Esophagus (tissue), 2 donors: ENCODE measurements at regions not wholly inside any gene's neighbourhood (a gene's known extent, or its start where the extent isn't known, plus 50 kb on each side); places are given as distances from the start of the nearest gene placed in this dataset.
"Not testable (repeated sequence)": the region's sequence is repeated elsewhere in the genome, so short reads cannot be mapped to it uniquely, and the experiment has no call there.

ENCODE experiments used
- H3K27ac ChIP-seq, 2 donors: one replicate each; pipeline ENCODE4 v1.5.1; 2013; ENCODE audit warnings: low read depth in 2 of 2, mild to moderate bottlenecking in 2 of 2, inconsistent platforms in 1 of 2, low read length in 1 of 2, moderate library complexity in 1 of 2
- H3K27me3 ChIP-seq, 2 donors: one replicate each; pipeline ENCODE4 v1.6.1; 2013; ENCODE audit warnings: low read length in 2 of 2, control low read depth in 1 of 2, mild to moderate bottlenecking in 1 of 2; ENCODE audit not compliant: insufficient read depth in 2 of 2, control insufficient read depth in 1 of 2
- H3K36me3 ChIP-seq, 2 donors: one replicate each; pipeline ENCODE4 v1.6.1; 2013; ENCODE audit warnings: low read length in 1 of 2; ENCODE audit not compliant: control insufficient read depth in 2 of 2, insufficient read depth in 2 of 2
- H3K4me1 ChIP-seq, 2 donors: one replicate each; pipeline ENCODE4 v1.6.1; 2013; ENCODE audit warnings: low read length in 1 of 2; ENCODE audit not compliant: control insufficient read depth in 2 of 2, insufficient read depth in 2 of 2
- H3K4me3 ChIP-seq, 2 donors: one replicate each; pipeline ENCODE4 v1.5.1; 2013; ENCODE audit warnings: low read length in 2 of 2, mild to moderate bottlenecking in 2 of 2, low read depth in 1 of 2, moderate library complexity in 1 of 2
- H3K9me3 ChIP-seq, 2 donors: one replicate each; pipeline ENCODE4 v1.6.1; 2013; ENCODE audit warnings: mild to moderate bottlenecking in 2 of 2, low read depth in 1 of 2, low read length in 1 of 2, moderate library complexity in 1 of 2; ENCODE audit not compliant: control insufficient read depth in 2 of 2, insufficient read depth in 1 of 2
- WGBS, 2 donors: extraction: QIAGEN DNeasy Blood & Tissue Kit; methylation state at CpG; one replicate each; pipeline ENCODE4 v1.1.7; 2013; 5-methylcytosine and 5-hydroxymethylcytosine counted together
- donor health status: healthy with polysubstance abuse.
- donor health status: Bipolar disorder and iron deficiency.

DNA sequence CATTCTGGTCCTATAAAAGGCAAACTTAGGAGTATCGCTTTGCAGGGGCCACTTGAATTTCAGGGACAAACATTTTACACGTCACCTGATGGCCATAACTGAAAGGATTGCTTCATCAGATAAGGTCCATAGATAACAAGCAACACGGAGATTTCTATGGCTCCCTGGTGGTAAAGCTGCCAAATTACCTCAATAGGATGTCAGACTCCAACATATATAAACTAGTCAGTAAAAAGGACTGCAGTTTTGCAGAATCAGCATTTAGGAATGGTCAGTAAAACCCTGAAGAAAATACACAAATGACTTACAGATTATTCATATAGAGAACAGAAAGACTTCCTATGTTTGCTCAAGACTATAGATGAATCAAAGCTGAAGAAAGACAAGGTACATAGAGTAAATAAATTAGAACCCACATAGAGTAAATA, 66.1 kb upstream of the GRIP1 start:
- Histone ChIP-seq H3K27me3 (no peaks in the 10 kb centered on the region), H3K4me3 (no peak overlapping the region), H3K9me3 (no peaks in the 10 kb centered on the region), H3K27ac (no peak overlapping the region), H3K36me3 (no peaks in the 10 kb centered on the region), H3K4me1 (no peaks in the 10 kb centered on the region)
- WGBS, 2 donors, result 61 to 62% methylated on average over 3 of the region's 3 CpGs

DNA sequence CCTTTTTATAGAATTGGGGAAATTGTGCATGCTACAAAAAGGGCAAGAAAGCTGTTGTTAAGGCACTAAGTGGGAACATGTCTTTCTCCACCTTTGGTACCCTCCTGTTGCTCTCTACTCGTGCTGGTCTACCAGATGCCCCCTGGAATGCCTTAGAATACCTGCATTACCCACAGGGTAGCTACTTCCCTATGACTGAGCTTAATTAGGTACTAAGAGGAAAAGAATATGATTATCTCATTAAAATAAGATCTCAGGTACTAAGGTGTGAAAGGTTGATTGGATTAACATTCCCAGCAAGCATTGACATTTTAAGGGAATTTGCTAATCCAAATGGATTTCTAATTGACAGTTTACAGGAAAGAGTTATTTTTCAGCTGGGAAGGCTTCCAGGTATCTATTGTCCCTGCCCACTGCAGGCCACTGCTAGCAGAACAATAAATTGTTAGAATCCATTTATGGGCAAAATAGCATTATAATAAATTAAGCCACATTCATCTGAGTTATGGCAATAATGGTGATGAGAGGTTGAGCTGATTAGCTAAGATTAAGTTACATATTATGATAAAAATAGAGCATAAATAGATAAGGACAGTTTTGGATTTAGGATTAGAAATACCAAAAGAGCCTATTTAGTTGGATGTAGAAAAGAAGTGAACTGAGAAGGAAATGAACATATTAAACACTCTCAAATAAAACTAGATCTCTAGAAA, 67.8 kb upstream of the GRIP1 start:
- no peaks in the 10 kb centered on the region for H3K4me1 ChIP-seq
- no peaks in the 10 kb centered on the region for H3K9me3 ChIP-seq
- WGBS, 2 donors, result 48 to 70% methylated on average over 1 of the region's 1 CpG
- no peaks in the 10 kb centered on the region for H3K27me3 ChIP-seq
- no peak overlapping the region for H3K27ac ChIP-seq
- no peaks in the 10 kb centered on the region for H3K36me3 ChIP-seq
- H3K4me3 ChIP-seq, result no peak overlapping the region

GRCh38 chr12:66751432-66752113, 72.7 kb upstream of the GRIP1 start:
- no peak overlapping the region for H3K4me3 ChIP-seq
- H3K27me3 ChIP-seq, result no peaks in the 10 kb centered on the region
- H3K9me3 ChIP-seq, result no peaks in the 10 kb centered on the region
- H3K4me1 ChIP-seq, result no peaks in the 10 kb centered on the region
- 47 to 67% methylated on average over 1 of the region's 1 CpG for WGBS, 2 donors
- no peak overlapping the region for H3K27ac ChIP-seq
- no peaks in the 10 kb centered on the region for H3K36me3 ChIP-seq

DNA sequence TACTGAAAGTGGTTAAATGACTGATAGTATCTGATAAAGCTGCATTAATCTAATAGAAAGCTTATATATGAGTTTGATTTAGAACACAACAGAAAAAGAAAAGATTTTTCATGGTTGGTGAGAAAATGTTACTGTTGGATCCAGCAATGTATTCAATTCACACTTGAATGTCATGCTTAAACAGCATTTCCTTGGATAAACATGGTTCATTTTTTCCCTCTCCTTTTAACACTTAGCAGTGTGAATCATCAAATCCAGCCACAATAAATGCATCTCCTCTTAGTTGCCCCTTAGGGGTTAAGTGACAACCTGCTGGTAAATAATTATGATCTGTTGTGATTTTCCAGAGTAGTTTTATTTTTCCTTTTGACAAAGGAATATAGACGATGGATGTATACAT, 74.9 kb upstream of the GRIP1 start:
- H3K4me1 ChIP-seq, result no peaks in the 10 kb centered on the region
- no peak overlapping the region for H3K27ac ChIP-seq
- H3K9me3 ChIP-seq, result no peaks in the 10 kb centered on the region
- H3K27me3 ChIP-seq, result no peaks in the 10 kb centered on the region
- WGBS, 2 donors, result 52 to 58% methylated on average over 1 of the region's 1 CpG
- H3K4me3 ChIP-seq, result no peak overlapping the region
- H3K36me3 ChIP-seq, result no peaks in the 10 kb centered on the region

DNA sequence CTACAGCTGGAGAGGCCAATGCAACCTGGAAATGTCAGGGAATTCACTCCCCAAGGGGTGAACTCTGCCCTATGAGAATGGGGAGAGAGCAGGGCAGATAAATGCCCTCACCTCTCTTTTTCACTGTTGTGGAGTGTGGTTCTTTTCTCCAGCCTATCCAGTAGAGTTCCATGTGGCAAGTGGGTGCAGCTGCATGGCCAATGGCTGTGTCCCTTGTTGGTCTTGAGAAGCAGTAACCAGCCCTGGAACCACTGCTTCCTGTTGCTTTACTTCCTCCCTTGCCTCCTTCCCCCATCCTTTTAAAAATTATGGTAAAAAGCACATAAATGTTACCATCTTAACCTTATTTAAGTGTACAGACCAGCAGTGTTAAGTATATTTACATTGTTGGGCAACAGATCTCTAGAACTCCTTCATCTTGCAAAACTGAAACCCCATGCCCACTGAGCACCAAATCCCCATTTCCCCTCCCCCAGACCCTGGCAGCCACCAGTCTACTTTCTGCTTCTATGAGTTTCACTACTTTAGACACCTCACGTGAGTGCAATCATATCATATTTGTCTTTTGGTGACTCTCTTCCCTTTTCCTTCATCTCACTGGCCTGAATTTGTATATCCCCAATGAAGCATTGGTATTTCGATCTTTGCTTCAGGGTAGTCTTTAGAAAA, 77.0 kb upstream of the GRIP1 start:
- Histone ChIP-seq H3K36me3 (no peaks in the 10 kb centered on the region), H3K4me3 (no peak overlapping the region), H3K9me3 (no peaks in the 10 kb centered on the region), H3K27me3 (no peaks in the 10 kb centered on the region), H3K4me1 (no peaks in the 10 kb centered on the region), H3K27ac (no peak overlapping the region)
- WGBS, 2 donors, result 89 to 90% methylated on average over 2 of the region's 2 CpGs

DNA sequence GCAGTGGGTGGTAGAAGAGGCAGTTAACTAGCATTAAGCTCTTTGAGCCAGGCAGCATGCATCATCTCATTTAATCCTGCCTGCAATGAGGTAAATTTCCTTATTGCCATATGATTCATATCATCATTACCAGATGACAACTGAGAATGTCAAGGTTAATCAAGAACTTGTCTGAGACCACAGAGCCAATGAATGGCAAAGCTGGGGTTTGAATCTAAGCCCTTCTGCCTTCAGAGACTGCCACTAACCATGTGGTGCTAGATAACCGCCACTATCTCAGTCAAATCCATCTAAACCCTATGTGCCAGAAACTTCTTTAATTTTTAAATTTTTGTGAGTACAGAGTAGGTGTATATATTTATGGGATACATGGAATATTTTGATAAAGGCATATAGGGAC, 77.8 kb upstream of the GRIP1 start:
- H3K9me3 ChIP-seq, result no peaks in the 10 kb centered on the region
- WGBS, 2 donors, result 96 to 97% methylated on average over 1 of the region's 1 CpG
- no peak overlapping the region for H3K4me3 ChIP-seq
- H3K36me3 ChIP-seq, result no peaks in the 10 kb centered on the region
- H3K27ac ChIP-seq, result no peak overlapping the region
- H3K4me1 ChIP-seq, result no peaks in the 10 kb centered on the region
- no peaks in the 10 kb centered on the region for H3K27me3 ChIP-seq

DNA sequence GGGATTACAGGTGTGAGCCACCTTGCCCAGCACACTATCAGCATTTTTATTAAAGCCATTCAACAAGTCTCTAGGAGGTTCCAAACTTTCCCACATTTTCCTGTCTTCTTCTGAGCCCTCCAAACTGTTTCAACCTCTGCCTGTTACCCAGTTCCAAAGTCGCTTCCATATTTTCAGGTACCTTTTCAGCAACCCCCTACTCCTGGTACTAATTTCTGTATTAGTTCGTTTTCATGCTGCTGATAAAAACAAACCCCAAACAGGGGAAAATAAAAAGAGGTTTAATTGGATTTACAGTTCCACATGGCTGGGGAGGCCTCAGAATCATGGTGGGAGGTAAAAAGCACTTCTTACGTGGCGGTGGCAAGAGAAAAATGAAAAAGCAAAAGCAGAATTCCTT, 81.2 kb upstream of the GRIP1 start:
- H3K9me3 ChIP-seq, H3K4me3 ChIP-seq, H3K27ac ChIP-seq, H3K36me3 ChIP-seq, H3K4me1 ChIP-seq, H3K27me3 ChIP-seq: not testable (repeated sequence)
- 89 to 92% methylated on average over 4 of the region's 4 CpGs for WGBS, 2 donors

- WGBS, 2 donors, result 57 to 65% methylated on average over 4 of the region's 4 CpGs
- H3K4me1 ChIP-seq, result no peaks in the 10 kb centered on the region
- no peak overlapping the region for H3K27ac ChIP-seq
- no peak overlapping the region for H3K4me3 ChIP-seq
- H3K27me3 ChIP-seq, result no peaks in the 10 kb centered on the region
- H3K36me3 ChIP-seq, result no peaks in the 10 kb centered on the region
- H3K9me3 ChIP-seq, result no peaks in the 10 kb centered on the region
Measured at GRCh38 chr12:66763467-66763866, 84.6 kb upstream of the GRIP1 start.

GRCh38 chr12:66765204-66765603, 86.3 kb upstream of the GRIP1 start:
- H3K36me3 ChIP-seq, result no peaks in the 10 kb centered on the region

More at GRCh38 chr12:66765204-66765603, 86.3 kb upstream of the GRIP1 start:
- Histone ChIP-seq H3K4me3 (no peak overlapping the region), H3K27me3 (no peaks in the 10 kb centered on the region), H3K27ac (no peak overlapping the region), H3K4me1 (no peaks in the 10 kb centered on the region), H3K9me3 (no peaks in the 10 kb centered on the region)
- WGBS, 2 donors, result 64 to 91% methylated on average over 1 of the region's 1 CpG
